ENCODE measurements at regions not wholly inside any gene's neighbourhood (a gene's known extent, or its start where the extent isn't known, plus 50 kb on each side); places are given as distances from the start of the nearest gene placed in this dataset.

- Histone ChIP-seq H3K36me3 (ENCODE audit: control insufficient read depth, insufficient read depth, low read length) (no peaks in the 10 kb centered on the region), H3K9me3 (ENCODE audit: control insufficient read depth in 2 of 2, low read length in 2 of 2) (no peaks in the 10 kb centered on the region), H3K4me1 (ENCODE audit: control insufficient read depth, insufficient read depth, low read length, poor library complexity, severe bottlenecking) (no peaks in the 10 kb centered on the region), H3K4me3 (ENCODE audit: low read depth, low read length) (no peak overlapping the region), H3K27me3 (ENCODE audit: control insufficient read depth, insufficient read depth, low read length) (no peaks in the 10 kb centered on the region), H3K27ac (ENCODE audit: insufficient read depth, low read length, poor library complexity, severe bottlenecking) (no peak overlapping the region)
- no peaks in the 10 kb centered on the region for H3K36me3 Mint-ChIP-seq
- H3K4me3 Mint-ChIP-seq: no peak overlapping the region
- H3K4me1 Mint-ChIP-seq: no peaks in the 10 kb centered on the region
- no peak overlapping the region for H3K27ac Mint-ChIP-seq
- H3K9me3 Mint-ChIP-seq: peaks cover 0 to 3% (median 0%) of the 10 kb centered on the region in 7 donors
- no peaks in the 10 kb centered on the region for H3K27me3 Mint-ChIP-seq
- ATAC-seq (ENCODE audit: low read depth in 2 of 2): no peak
- DNase-seq: no peak
These were observed 465.6 kb upstream of the AGA start for GRCh38 chr4:177907736-177908424.

GRCh38 chr4:177921715-177922114, 479.5 kb upstream of the AGA start:
- H3K4me3 Mint-ChIP-seq: no peak overlapping the region
- no peak overlapping the region for H3K27ac Mint-ChIP-seq
- H3K36me3 ChIP-seq (ENCODE audit: control insufficient read depth, insufficient read depth, low read length): no peaks in the 10 kb centered on the region
- H3K27me3 ChIP-seq (ENCODE audit: control insufficient read depth, insufficient read depth, low read length): no peaks in the 10 kb centered on the region
- no peaks in the 10 kb centered on the region for H3K4me1 Mint-ChIP-seq
- H3K4me1 ChIP-seq (ENCODE audit: control insufficient read depth, insufficient read depth, low read length, poor library complexity, severe bottlenecking): no peaks in the 10 kb centered on the region
- ATAC-seq (ENCODE audit: low read depth in 2 of 2) (no peak), DNase-seq (no peak)
- H3K9me3 ChIP-seq (ENCODE audit: control insufficient read depth in 2 of 2, low read length in 2 of 2): peaks cover 0 to 3% of the 10 kb centered on the region in 2 experiments
- H3K27me3 Mint-ChIP-seq: no peaks in the 10 kb centered on the region
- peaks cover 0 to 13% (median 6%) of the 10 kb centered on the region in 7 donors for H3K9me3 Mint-ChIP-seq
- no peak overlapping the region for H3K27ac ChIP-seq (ENCODE audit: insufficient read depth, low read length, poor library complexity, severe bottlenecking)
- H3K4me3 ChIP-seq (ENCODE audit: low read depth, low read length): no peak overlapping the region
- no peaks in the 10 kb centered on the region for H3K36me3 Mint-ChIP-seq

- peaks cover 0 to 3% of the 10 kb centered on the region in 2 experiments for H3K9me3 ChIP-seq (ENCODE audit: control insufficient read depth in 2 of 2, low read length in 2 of 2)
- Mint-ChIP-seq H3K4me3 (no peak overlapping the region), H3K36me3 (no peaks in the 10 kb centered on the region), H3K9me3 (peaks cover 0 to 8% (median 3%) of the 10 kb centered on the region in 7 donors), H3K27me3 (no peaks in the 10 kb centered on the region), H3K27ac (no peak overlapping the region), H3K4me1 (no peaks in the 10 kb centered on the region)
- H3K27me3 ChIP-seq (ENCODE audit: control insufficient read depth, insufficient read depth, low read length): no peaks in the 10 kb centered on the region
- no peak for ATAC-seq (ENCODE audit: low read depth in 2 of 2)
- no peaks in the 10 kb centered on the region for H3K36me3 ChIP-seq (ENCODE audit: control insufficient read depth, insufficient read depth, low read length)
- H3K4me3 ChIP-seq (ENCODE audit: low read depth, low read length): no peak overlapping the region
- no peak overlapping the region for H3K27ac ChIP-seq (ENCODE audit: insufficient read depth, low read length, poor library complexity, severe bottlenecking)
- no peak for DNase-seq
- no peaks in the 10 kb centered on the region for H3K4me1 ChIP-seq (ENCODE audit: control insufficient read depth, insufficient read depth, low read length, poor library complexity, severe bottlenecking)
These were observed 481.7 kb upstream of the AGA start for GRCh38 chr4:177923888-177924287.

- no peak overlapping the region for H3K27ac Mint-ChIP-seq
- ATAC-seq (ENCODE audit: low read depth in 2 of 2): no peak
- H3K36me3 ChIP-seq (ENCODE audit: control insufficient read depth, insufficient read depth, low read length): no peaks in the 10 kb centered on the region
These were observed 494.8 kb upstream of the AGA start for GRCh38 chr4:177937041-177937440.

GRCh38 chr4:177938226-177938625, 496.0 kb upstream of the AGA start:
- Histone ChIP-seq H3K27ac (ENCODE audit: insufficient read depth, low read length, poor library complexity, severe bottlenecking) (no peak overlapping the region), H3K4me1 (ENCODE audit: control insufficient read depth, insufficient read depth, low read length, poor library complexity, severe bottlenecking) (no peaks in the 10 kb centered on the region), H3K27me3 (ENCODE audit: control insufficient read depth, insufficient read depth, low read length) (no peaks in the 10 kb centered on the region), H3K36me3 (ENCODE audit: control insufficient read depth, insufficient read depth, low read length) (no peaks in the 10 kb centered on the region), H3K9me3 (ENCODE audit: control insufficient read depth in 2 of 2, low read length in 2 of 2) (no peaks in the 10 kb centered on the region), H3K4me3 (ENCODE audit: low read depth, low read length) (no peak overlapping the region)
- Mint-ChIP-seq H3K4me3 (no peak overlapping the region), H3K27me3 (no peaks in the 10 kb centered on the region), H3K9me3 (peaks cover 0 to 5% (median 0%) of the 10 kb centered on the region in 7 donors), H3K36me3 (no peaks in the 10 kb centered on the region), H3K27ac (no peak overlapping the region), H3K4me1 (no peaks in the 10 kb centered on the region)
- no peak for DNase-seq
- ATAC-seq (ENCODE audit: low read depth in 2 of 2): no peak

More at GRCh38 chr4:177937041-177937440, 494.8 kb upstream of the AGA start:
- Mint-ChIP-seq H3K36me3 (no peaks in the 10 kb centered on the region), H3K27me3 (no peaks in the 10 kb centered on the region), H3K9me3 (peaks cover 0 to 5% (median 0%) of the 10 kb centered on the region in 7 donors), H3K4me1 (no peaks in the 10 kb centered on the region), H3K4me3 (no peak overlapping the region)
- DNase-seq: no peak
- Histone ChIP-seq H3K4me3 (ENCODE audit: low read depth, low read length) (no peak overlapping the region), H3K4me1 (ENCODE audit: control insufficient read depth, insufficient read depth, low read length, poor library complexity, severe bottlenecking) (no peaks in the 10 kb centered on the region), H3K27ac (ENCODE audit: insufficient read depth, low read length, poor library complexity, severe bottlenecking) (no peak overlapping the region), H3K27me3 (ENCODE audit: control insufficient read depth, insufficient read depth, low read length) (no peaks in the 10 kb centered on the region), H3K9me3 (ENCODE audit: control insufficient read depth in 2 of 2, low read length in 2 of 2) (no peaks in the 10 kb centered on the region)

- Mint-ChIP-seq H3K27ac (no peak overlapping the region), H3K27me3 (peaks cover 5% of the 10 kb centered on the region)
These were observed 503.0 kb upstream of the AGA start for GRCh38 chr4:177945268-177945667.

GRCh38 chr4:177947607-177948006, 505.4 kb upstream of the AGA start:
- no peaks in the 10 kb centered on the region for H3K36me3 ChIP-seq (ENCODE audit: control insufficient read depth, insufficient read depth, low read length)
- DNase-seq: no peak
- no peak overlapping the region for H3K27ac ChIP-seq (ENCODE audit: insufficient read depth, low read length, poor library complexity, severe bottlenecking)
- H3K36me3 Mint-ChIP-seq: no peaks in the 10 kb centered on the region
- peaks cover 0 to 8% (median 4%) of the 10 kb centered on the region in 7 donors for H3K9me3 Mint-ChIP-seq
- ATAC-seq (ENCODE audit: low read depth in 2 of 2): no peak
- no peaks in the 10 kb centered on the region for H3K4me1 Mint-ChIP-seq
- H3K4me3 ChIP-seq (ENCODE audit: low read depth, low read length): no peak overlapping the region
- H3K27me3 Mint-ChIP-seq: peaks cover 5% of the 10 kb centered on the region
- H3K27me3 ChIP-seq (ENCODE audit: control insufficient read depth, insufficient read depth, low read length): no peaks in the 10 kb centered on the region
- H3K27ac Mint-ChIP-seq: no peak overlapping the region
- H3K9me3 ChIP-seq (ENCODE audit: control insufficient read depth in 2 of 2, low read length in 2 of 2): no peaks in the 10 kb centered on the region
- no peaks in the 10 kb centered on the region for H3K4me1 ChIP-seq (ENCODE audit: control insufficient read depth, insufficient read depth, low read length, poor library complexity, severe bottlenecking)
- no peak overlapping the region for H3K4me3 Mint-ChIP-seq

More at GRCh38 chr4:177945268-177945667, 503.0 kb upstream of the AGA start:
- Mint-ChIP-seq H3K4me3 (no peak overlapping the region), H3K4me1 (no peaks in the 10 kb centered on the region), H3K36me3 (no peaks in the 10 kb centered on the region), H3K9me3 (peaks cover 0 to 12% (median 3%) of the 10 kb centered on the region in 7 donors)
- DNase-seq (no peak), ATAC-seq (ENCODE audit: low read depth in 2 of 2) (no peak)
- Histone ChIP-seq H3K27ac (ENCODE audit: insufficient read depth, low read length, poor library complexity, severe bottlenecking) (no peak overlapping the region), H3K4me1 (ENCODE audit: control insufficient read depth, insufficient read depth, low read length, poor library complexity, severe bottlenecking) (no peaks in the 10 kb centered on the region), H3K4me3 (ENCODE audit: low read depth, low read length) (no peak overlapping the region), H3K36me3 (ENCODE audit: control insufficient read depth, insufficient read depth, low read length) (no peaks in the 10 kb centered on the region), H3K9me3 (ENCODE audit: control insufficient read depth in 2 of 2, low read length in 2 of 2) (no peaks in the 10 kb centered on the region), H3K27me3 (ENCODE audit: control insufficient read depth, insufficient read depth, low read length) (no peaks in the 10 kb centered on the region)

GRCh38 chr4:177948853-177949252, 506.6 kb upstream of the AGA start:
- Mint-ChIP-seq H3K27ac (no peak overlapping the region), H3K27me3 (peaks cover 5% of the 10 kb centered on the region), H3K4me3 (no peak overlapping the region), H3K9me3 (peaks cover 1 to 8% (median 4%) of the 10 kb centered on the region in 7 donors), H3K36me3 (no peaks in the 10 kb centered on the region), H3K4me1 (no peaks in the 10 kb centered on the region)
- DNase-seq: no peak
- no peak for ATAC-seq (ENCODE audit: low read depth in 2 of 2)
- Histone ChIP-seq H3K4me1 (ENCODE audit: control insufficient read depth, insufficient read depth, low read length, poor library complexity, severe bottlenecking) (no peaks in the 10 kb centered on the region), H3K27me3 (ENCODE audit: control insufficient read depth, insufficient read depth, low read length) (no peaks in the 10 kb centered on the region), H3K9me3 (ENCODE audit: control insufficient read depth in 2 of 2, low read length in 2 of 2) (no peaks in the 10 kb centered on the region), H3K27ac (ENCODE audit: insufficient read depth, low read length, poor library complexity, severe bottlenecking) (no peak overlapping the region), H3K4me3 (ENCODE audit: low read depth, low read length) (no peak overlapping the region), H3K36me3 (ENCODE audit: control insufficient read depth, insufficient read depth, low read length) (no peaks in the 10 kb centered on the region)
